NCI-H524 treated with DMSO at 0.1 percent for 48 hours (cell line): ENCODE measurements at regions not wholly inside any gene's neighbourhood (a gene's known extent, or its start where the extent isn't known, plus 50 kb on each side); places are given as distances from the start of the nearest gene placed in this dataset.

Source experiments
- DNase-seq: peaks from one replicate; lab custom pipeline; 2025; lab: John Stamatoyannopoulos, UW

DNA sequence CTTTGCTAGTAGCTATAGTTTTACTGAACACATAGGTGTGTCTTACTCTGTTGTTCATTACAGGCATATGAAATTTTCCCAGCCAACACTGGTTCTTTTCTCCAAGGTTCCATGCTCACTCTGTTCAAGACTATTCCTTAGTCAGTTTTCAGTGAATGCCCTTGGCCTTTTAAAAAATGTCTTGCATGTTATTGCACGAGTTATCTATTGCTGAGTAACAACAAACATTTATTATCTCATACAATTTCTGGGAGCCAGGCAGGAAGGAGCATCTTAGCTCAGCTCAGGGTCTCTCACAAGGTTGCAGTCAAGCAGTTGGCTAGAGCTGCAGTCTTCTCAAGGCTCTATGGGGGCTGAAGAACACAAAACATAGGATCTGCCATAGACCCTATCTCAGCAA is 223.5 kb downstream of the BTG1 start:
- no peak for DNase-seq

DNA sequence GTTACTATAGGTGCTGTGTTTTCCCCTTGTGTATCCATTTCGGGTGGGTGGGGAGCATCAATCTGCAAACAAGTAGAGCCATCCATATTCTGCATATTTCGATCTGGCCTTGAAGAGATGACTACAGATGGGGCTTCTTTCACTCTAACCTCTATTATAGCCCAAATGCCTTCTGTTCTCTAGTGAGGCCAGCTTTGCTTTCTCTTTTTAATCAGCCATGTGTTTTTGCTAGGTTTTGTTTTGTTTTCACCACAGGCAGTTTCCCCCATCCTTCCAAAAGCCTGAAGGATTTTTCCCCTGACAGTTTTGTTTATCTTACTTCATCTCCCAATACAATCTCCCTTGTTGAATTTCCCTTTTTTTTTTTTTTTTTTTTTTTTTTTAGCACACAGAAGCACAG is 224.1 kb downstream of the BTG1 start:
- DNase-seq, result no peak

DNA sequence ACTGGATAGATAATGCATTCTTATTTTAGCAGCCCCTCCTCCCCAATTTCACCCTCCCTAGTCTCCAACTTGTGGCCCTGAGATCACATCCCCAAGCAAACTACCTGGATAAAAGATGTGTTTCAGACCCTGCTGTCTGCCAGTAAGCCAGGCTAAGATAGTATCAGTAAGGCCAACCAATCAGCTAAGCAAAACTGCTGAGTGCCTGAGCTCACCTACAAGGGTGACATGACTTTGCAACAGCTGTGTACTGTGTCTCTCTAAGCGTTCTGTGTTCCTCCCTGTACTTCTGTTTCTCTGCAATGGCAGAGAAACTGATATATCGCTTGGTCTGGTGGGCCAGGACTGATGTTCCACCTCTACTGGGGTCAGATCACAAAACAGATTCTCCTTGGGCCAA is 224.9 kb downstream of the BTG1 start:
- no peak for DNase-seq

DNA sequence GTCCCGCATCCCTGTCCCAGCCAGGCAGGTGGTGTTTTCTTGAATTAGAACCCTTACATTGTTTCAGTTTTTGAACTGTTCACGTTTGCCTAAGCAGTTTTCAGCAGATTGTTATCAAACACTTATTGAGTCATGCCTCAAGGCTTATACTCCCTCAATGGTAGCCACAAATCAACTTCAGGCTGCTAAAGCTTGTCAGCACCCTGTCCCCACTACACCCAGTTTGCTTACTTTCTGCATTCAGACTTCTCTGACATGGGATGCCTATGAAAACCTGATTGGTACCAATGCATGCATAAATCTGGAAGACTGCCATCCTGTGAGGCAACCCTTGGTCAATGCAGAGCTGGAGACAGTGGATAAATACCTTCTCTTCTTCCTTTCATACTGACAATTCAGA is 225.4 kb downstream of the BTG1 start:
- DNase-seq, result no peak

- DNase-seq, result peak; percentile 95
Measured at GRCh38 chr12:91918431-91918830, 227.2 kb downstream of the BTG1 start.

DNA sequence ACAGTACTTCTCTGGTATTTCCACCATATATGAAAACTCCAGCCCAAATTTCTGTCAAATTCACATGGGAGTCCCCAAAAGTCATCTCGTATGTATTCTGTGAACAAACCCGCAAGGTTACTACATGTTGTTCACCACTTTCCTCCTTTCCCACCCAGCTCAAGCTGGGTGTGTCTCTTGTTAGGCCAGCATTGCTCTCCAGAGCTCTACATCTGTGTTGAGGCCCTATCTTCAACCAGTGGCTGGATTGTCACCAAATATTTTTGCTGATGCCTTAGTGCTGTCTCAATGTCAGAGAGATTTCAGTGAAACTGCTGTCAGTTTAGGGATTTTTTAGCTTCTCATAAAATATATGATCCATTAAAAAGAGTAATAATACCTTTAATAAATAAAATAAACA is 230.9 kb downstream of the BTG1 start:
- DNase-seq, result no peak

GRCh38 chr12:91913651-91914050 is 232.0 kb downstream of the BTG1 start:
- DNase-seq, result no peak

DNA sequence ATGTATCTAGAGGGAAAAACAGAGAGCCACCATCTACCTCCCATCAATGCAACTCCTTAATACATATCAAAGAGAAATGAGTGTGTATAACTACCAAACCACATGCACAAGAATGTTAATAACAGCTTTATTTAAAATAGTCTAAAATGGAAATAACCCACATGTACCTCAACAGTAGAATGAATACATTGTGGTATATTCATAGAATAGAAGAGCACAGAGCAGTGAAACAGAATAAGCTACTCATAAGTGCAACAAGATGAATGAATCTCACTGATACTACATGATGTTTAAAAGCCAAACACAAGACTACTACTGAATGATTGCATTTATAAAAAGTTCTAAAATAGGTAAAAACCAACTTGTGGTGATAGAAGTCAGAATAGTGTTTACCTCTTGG is 232.5 kb downstream of the BTG1 start:
- no peak for DNase-seq

GRCh38 chr12:91912178-91912577 is 233.5 kb downstream of the BTG1 start:
- DNase-seq, result no peak

DNA sequence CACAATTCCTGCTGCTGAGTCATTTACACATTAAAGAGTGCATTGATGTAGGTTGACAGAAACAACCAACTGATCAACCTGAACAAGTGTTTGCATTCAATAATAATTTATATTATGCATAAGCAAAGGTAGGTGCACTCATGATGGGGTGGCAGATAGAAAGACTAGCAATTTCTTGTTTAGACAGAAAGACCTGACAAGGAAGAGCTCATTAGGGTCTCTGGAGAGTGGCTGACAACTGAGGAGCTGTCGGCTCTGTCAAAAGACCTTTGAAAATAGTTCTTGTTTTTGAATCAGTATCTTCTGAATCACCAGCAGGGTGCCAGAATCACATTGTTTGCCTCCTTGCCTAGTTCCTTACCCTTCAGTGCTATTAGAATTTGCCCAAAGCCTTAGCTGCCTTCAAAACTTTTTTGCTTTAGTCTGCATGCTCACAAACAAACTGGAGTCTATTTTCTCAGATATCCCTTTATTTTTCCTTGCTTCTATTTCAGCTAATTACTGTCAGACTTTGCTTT is 234.7 kb downstream of the BTG1 start:
- DNase-seq, result no peak

DNA sequence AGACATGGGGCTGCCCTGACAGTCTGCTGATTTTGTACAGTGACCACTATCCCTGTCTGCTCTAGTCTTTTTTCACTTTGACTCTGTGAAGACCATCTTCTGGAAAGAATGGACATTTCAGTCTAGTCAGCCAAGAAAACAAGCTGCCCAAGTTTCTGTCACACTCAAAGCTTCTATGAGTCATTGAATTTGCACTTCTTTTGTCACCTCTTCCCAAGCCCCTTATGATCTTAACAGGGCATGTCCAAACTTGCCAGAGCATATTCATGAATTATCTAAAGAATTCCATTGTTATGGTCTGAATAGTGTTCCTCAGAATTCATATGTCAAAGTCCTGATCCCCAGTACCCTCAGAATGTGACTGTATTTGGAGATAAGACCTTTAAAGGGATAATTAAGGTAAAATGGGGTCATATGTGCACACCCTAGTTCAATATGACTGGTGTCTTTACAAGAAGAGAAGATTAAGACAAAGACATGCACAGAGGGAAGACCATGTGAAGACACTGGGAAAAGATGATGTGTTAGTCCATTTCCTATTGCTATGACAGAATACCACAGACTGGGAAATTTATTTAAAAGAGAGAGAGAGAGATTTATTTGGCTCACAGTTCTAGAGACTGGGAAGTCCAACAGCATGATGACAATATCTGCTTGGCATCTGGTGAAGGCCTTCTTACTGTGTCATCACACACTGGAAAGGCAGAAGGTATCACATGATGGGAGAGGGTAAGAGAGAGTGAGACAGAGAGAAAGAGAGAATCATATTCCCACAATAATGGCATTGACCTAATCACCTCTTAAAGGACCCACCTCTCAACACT is 242.6 kb downstream of the BTG1 start:
- no peak for DNase-seq

DNA sequence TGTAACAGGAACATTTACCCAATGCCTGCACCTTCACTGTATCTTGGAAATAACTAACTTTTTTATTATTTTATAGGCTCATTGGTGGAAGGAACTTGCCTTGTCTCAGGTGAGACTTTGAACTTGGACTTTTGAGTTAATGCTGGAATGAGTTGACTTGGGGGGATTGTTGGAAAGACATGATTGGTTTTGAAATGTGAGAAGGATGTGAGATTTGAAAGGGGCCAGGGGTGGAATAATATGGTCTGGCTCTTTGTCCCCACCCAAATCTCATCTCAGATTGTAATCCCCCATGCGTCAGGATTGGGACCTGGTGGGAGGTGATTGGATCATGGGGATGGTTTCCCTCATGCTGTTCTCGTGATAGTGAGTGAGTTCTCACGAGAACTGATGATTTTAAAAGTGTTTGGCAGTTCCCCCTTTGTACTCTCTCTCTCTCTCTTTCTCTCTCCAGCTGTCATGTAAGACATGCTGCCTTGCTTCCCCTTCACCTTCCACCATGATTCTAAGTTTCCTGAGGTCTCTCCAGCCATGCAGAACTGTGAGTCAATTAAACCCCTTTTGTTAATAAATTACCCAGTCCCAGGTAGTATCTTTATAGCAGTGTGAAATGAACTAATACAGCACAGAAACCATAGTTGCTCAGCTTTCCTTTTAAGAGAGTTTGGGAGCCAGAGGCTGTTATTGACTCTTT is 244.1 kb downstream of the BTG1 start:
- DNase-seq, result no peak

GRCh38 chr12:91900971-91901370 is 244.7 kb downstream of the BTG1 start:
- DNase-seq, result no peak

- DNase-seq, result no peak
Measured at GRCh38 chr12:91899056-91899455, 246.6 kb downstream of the BTG1 start.

DNA sequence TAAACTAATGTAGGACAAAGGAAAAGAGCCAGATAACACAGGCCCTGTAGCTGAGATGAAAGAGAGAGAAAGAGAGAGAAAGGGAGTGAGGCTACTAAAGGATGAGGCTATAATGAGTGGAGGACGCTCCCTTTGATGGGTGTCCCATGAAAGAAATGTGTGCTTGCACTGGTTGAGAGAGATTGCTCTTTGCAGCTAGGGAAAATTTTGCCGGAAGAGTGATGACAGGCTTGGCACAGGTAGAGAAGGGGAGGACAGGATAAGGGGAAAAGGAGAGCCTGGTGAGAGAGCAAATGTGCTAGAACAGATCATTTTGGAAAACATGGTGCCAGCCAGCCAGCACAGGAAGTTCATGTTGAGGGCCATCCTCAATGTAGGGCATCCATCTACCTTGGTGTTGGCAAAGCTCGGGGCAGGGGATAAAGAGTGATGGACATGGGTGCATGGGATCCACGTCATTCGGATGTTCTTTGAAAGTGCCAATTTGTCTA is 248.6 kb downstream of the BTG1 start:
- no peak for DNase-seq

GRCh38 chr12:91896286-91897024 is 249.2 kb downstream of the BTG1 start:
- DNase-seq, result no peak

DNA sequence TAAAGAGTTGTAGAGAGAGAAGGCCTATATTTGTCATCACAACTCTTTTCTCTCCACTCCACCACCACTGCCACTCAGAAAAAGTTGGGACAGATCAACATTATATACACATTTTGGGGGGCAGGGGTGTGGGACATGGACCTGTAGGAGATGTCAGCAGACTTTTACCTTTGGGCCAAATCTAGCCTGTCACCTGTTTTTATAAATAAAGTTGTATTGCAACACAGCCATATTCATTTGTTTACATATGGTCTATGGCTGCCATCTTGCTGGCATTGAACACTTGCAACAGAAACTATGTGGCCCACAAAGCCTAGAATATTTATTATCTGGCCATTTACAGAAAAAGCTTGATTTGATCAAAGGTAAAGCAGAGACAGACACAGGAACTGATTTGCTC is 250.7 kb downstream of the BTG1 start:
- DNase-seq, result no peak

DNA sequence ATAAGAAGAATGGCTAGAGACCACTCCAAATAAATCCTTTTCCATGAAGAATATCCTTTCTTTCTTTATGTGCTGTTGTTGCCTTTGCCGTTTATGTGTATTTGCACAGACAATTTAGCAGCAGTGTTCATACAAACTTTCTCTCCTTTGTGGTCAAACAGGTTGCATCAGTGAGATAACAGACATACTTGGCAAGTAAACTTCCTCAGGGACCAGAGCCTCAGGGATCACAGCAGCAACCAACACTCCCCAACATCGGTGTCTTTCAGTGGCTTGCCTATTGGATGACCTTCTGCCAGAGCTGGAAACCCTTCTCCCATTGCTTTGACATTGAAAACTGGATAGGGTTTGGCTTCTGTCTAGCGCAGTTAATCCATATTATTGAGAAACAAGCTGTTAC is 252.2 kb downstream of the BTG1 start:
- no peak for DNase-seq

DNA sequence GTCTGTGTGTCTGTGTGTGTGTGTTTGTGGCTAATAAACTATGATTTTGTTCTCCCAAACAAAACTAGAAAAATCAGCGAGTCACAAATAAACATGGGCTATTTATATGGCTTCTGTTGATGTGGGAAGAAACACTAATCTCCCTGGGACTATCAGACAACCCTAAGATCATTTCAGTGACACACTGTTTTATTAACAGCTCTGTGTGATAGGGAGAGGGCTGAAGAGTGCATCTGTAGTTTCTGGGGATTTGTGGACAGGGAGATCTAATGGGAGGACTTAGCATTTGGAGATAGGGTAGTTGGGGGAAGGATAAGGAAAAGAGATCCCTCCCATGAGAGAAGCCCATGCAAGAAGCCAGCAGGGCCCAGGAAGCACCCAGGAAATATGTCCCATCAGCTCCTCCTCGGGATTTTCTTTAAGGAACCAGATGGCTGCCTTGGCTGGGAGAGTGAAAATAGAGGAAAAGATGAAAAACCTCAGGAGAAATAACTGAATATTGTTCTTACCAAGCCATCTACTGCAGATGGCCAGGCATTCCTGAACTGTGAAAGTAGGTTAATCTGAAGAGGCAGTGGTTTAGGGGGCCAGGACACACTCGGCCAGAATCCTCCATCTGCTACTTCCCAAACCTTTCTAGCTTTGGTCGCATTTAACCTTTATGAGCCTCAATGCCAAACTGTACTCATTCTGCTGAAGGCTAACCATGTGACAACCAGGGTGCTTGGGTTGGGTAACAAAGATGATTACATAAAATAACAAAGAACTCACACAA is 253.4 kb downstream of the BTG1 start:
- DNase-seq, result peak; percentile 87

DNA sequence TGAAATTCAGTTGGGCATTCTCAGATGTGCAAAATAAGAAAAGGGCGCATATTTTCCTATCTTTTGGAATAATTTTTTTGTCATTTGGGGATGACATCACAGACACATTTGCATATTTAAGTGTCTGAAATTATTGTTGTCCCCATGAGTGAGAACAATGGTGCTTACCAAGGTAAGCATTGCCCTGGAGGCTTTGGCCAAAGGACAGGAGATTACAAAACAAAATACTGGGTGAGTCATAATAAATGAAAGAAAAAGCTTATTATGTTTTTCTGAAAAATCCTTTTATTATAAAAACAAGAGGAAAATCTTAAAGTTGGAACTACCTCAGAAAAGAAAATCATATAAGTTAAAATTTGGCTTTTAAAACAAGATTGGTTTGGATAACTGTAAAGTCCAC is 254.9 kb downstream of the BTG1 start:
- no peak for DNase-seq

DNA sequence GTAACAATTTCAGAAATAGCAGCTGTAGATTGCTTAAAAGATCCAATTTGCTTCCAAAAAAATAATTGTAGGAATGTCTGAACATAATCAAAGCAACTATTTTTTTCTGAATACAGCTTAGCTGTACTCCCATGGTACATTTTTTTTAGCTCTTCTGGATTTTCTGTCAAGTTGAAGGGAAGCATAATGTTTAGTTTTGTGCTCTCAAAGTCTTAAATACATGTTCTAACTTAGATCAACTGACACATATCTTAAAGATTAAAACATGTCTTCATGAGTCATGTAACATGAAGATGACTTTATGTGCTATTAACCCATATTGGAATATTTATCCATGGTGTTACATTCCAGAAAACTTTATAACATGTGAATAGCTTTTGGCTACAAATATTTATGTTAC is 255.7 kb downstream of the BTG1 start:
- no peak for DNase-seq

GRCh38 chr12:91889059-91889458 is 256.6 kb downstream of the BTG1 start:
- no peak for DNase-seq
